ENCODE measurements at regions not wholly inside any gene's neighbourhood (a gene's known extent, or its start where the extent isn't known, plus 50 kb on each side); places are given as distances from the start of the nearest gene placed in this dataset.

GRCh38 chr10:128693493-128694131 lies 567.4 kb upstream of the MKI67 start:
- 15% methylated on average over 8 of the region's 11 CpGs for WGBS (ENCODE audit: low lambda C conversion rate)
- BruUV-seq (replicated peaks): no TSS peak
- CTCF ChIA-PET (ENCODE audit: low intra/inter-chr PET ratio, low total read pairs): no interaction called here
- no peaks in the 10 kb centered on the region for H3K36me3 ChIP-seq (replicated peaks in 1 of 2; ENCODE audit: control insufficient read depth in 1 of 2, insufficient read depth in 2 of 2, low read length in 2 of 2)
- intact Hi-C loops (cut with micrococcal nuclease; ENCODE audit: unreplicated experiment) (no loop called here), in situ Hi-C loops (cut with HindIII; ENCODE audit: extremely low pct_ligation_motif_present, low pct_unique_long_range_greater_than_20kb) (no loop called here)
- DNase-seq (ENCODE audit: low spot score): no peak
- no peaks in the 10 kb centered on the region for H3K9me3 ChIP-seq (ENCODE audit: low read length)
- FAIRE-seq: no peak
- no peaks in the 10 kb centered on the region for H3K79me2 ChIP-seq (ENCODE audit: insufficient read depth, low read length)
- no peak overlapping the region for H3K27ac ChIP-seq (ENCODE audit: extremely low read length, insufficient read depth, low read length)
- POLR2A ChIA-PET: no interaction called here
- peaks cover 0 to 43% of the 10 kb centered on the region in 2 experiments; a peak in 3 of 5 replicates for H3K27me3 ChIP-seq (ENCODE audit: control insufficient read depth in 1 of 2, insufficient read depth in 2 of 2, low read length in 2 of 2)
- TF ChIP-seq ZNF615 (CRISPR knock-in tag; IDR thresholded peaks at IDR 0.05; ENCODE audit: borderline replicate concordance) (no peak), RBM22 (optimal IDR thresholded peaks at IDR 0.05; ENCODE audit: low read length) (no peak), PRDM4 (CRISPR knock-in tag; IDR thresholded peaks at IDR 0.05; ENCODE audit: borderline replicate concordance) (no peak), ZNF10 (CRISPR knock-in tag; IDR thresholded peaks at IDR 0.05; ENCODE audit: borderline replicate concordance, low read depth) (no peak), DMAP1 (CRISPR knock-in tag; IDR thresholded peaks at IDR 0.05) (no peak), SIN3A (IDR thresholded peaks at IDR 0.05; ENCODE audit: borderline replicate concordance, low read depth, low read length) (no peak), TBP (CRISPR knock-in tag; IDR thresholded peaks at IDR 0.05) (no peak)
- H3K4me1 ChIP-seq (ENCODE audit: insufficient read depth, low read length): no peaks in the 10 kb centered on the region
- no peak for ATAC-seq
- no peak overlapping the region for H2AFZ ChIP-seq (ENCODE audit: low read length)
- no peak overlapping the region for H3K4me2 ChIP-seq (ENCODE audit: low read depth, low read length)
- no peaks in the 10 kb centered on the region for H4K20me1 ChIP-seq (ENCODE audit: insufficient read depth, low read length)
- no peak overlapping the region for H3K9ac ChIP-seq (ENCODE audit: insufficient read depth, low read depth, low read length)
- H3K4me3 ChIP-seq (replicated peaks in 1 of 3; ENCODE audit: insufficient read depth in 1 of 3, low read depth in 2 of 3, low read length in 3 of 3): no peak overlapping the region

All from HepG2 (cell line).